ENCODE measurements at regions not wholly inside any gene's neighbourhood (a gene's known extent, or its start where the extent isn't known, plus 50 kb on each side); places are given as distances from the start of the nearest gene placed in this dataset.

GRCh38 chrX:39828971-39829370 is 268.8 kb downstream of the BCOR start:
- TF ChIP-seq POLR2A (IDR thresholded peaks at IDR 0.05), result no peak
- no peak for TF ChIP-seq CTCF (IDR thresholded peaks at IDR 0.05)
- TF ChIP-seq EP300 (IDR thresholded peaks at IDR 0.05; ENCODE audit: low read depth), result no peak

All from transverse colon (tissue), 3 donors.